Mammary epithelial cell (primary cell): ENCODE measurements at regions not wholly inside any gene's neighbourhood (a gene's known extent, or its start where the extent isn't known, plus 50 kb on each side); places are given as distances from the start of the nearest gene placed in this dataset.

Experiments used
- CTCF ChIP-seq, 2 donors: IDR thresholded peaks in 1 of 2; conservative IDR thresholded peaks in 1 of 2; 2 replicates each; pipeline ENCODE4 v1.5.1; 2011 to 2012; ENCODE audit warnings: inconsistent platforms in 2 of 2, low read length in 2 of 2, mild to moderate bottlenecking in 2 of 2, control low read depth in 1 of 2, low read depth in 1 of 2; ENCODE audit not compliant: insufficient read depth in 1 of 2; ENCODE audit errors: extremely low read depth in 1 of 2
- EZH2 ChIP-seq: IDR thresholded peaks from 2 replicates; pipeline ENCODE4 v1.6.1; 2012; ENCODE audit warnings: low read length, inconsistent platforms, borderline replicate concordance

DNA sequence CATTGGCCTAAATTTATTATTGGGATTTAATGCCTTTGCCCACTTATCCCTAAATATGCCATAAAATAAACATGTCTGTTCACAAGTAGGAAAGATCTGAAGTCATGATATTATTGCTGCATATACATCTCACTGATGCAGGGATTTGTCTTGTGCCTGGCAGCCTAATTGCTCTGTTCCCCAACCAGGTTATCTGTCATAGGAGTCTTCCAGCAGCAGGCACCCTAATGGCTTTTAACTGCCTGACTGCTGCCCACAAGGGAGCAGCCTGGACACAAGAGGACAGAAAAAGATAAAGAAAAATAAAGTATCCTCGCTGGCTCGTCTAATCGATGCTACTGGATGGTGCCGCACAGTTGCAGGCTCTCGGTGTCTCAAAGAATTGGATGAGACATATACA, 337.6 kb upstream of the FAR2 start:
- TF ChIP-seq CTCF (conservative IDR thresholded peaks at IDR 0.05 in 1 of 2, IDR thresholded peaks at IDR 0.05 in 1 of 2; ENCODE audit: extremely low read depth in 1 of 2, insufficient read depth in 1 of 2, low read depth in 1 of 2, low read length in 2 of 2) (no peak), EZH2 (no peak)
